IMR-90 (cell line): ENCODE measurements at regions not wholly inside any gene's neighbourhood (a gene's known extent, or its start where the extent isn't known, plus 50 kb on each side); places are given as distances from the start of the nearest gene placed in this dataset.

Experiments used
- ATAC-seq: fragments of 200-7000 bp; cut with Tn5 transposase; 2 replicates; pipeline ENCODE4 v1.9.1; 2020; ENCODE audit warnings: low read depth, mild to moderate bottlenecking, moderate library complexity
- BruUV-seq: library from RNA; stranded (reverse); fragments of 400-500 nt; replicated peaks from 2 replicates; lab custom pipeline; 2021; lab: Mats Ljungman, UMichigan
- CTCF ChIA-PET: fragments of 300-600 bp; formaldehyde crosslinking; extraction: SDS; loops from one replicate; lab custom pipeline; 2021; ENCODE audit warnings: antibody characterized with exemption; lab: Yijun Ruan, JAX
- POLR2A ChIA-PET: fragments of 300-600 bp; sonication (Branson Sonifier 250); formaldehyde crosslinking; loops from one replicate; lab custom pipeline; 2022; ENCODE audit warnings: antibody characterized with exemption; ENCODE audit not compliant: unreplicated experiment; lab: Charles Lee
- DNase-seq: peaks from one replicate; pipeline ENCODE4 v3.0.0; 2013
- H2AFZ ChIP-seq: replicated peaks from 2 replicates; pipeline ENCODE3; 2013; ENCODE audit warnings: low read length, mild to moderate bottlenecking; ENCODE audit not compliant: poor library complexity
- H2AK5ac ChIP-seq: 2 replicates; pipeline ENCODE4 v1.6.1; 2013; ENCODE audit warnings: low read depth, low read length, inconsistent platforms
- H2AK9ac ChIP-seq: replicated peaks from 2 replicates; pipeline ENCODE3; 2013; ENCODE audit warnings: mild to moderate bottlenecking, low read depth, low read length, moderate library complexity; ENCODE audit not compliant: poor library complexity
- H2BK120ac ChIP-seq: 2 replicates; pipeline ENCODE4 v1.6.1; 2013; ENCODE audit warnings: low read depth, low read length, inconsistent platforms
- H2BK15ac ChIP-seq: 3 replicates; pipeline ENCODE4 v1.6.1; 2013; ENCODE audit warnings: low read depth, low read length, inconsistent platforms
- H2BK20ac ChIP-seq: 2 replicates; pipeline ENCODE4 v1.6.1; 2013; ENCODE audit warnings: low read depth, mild to moderate bottlenecking, inconsistent platforms, low read length, moderate library complexity
- H2BK5ac ChIP-seq: 2 replicates; pipeline ENCODE4 v1.6.1; 2013; ENCODE audit warnings: mild to moderate bottlenecking, low read depth, low read length, inconsistent platforms; ENCODE audit not compliant: poor library complexity, severe bottlenecking
- H3K14ac ChIP-seq: replicated peaks from 2 replicates; pipeline ENCODE4 v1.6.1; 2013; ENCODE audit warnings: low read depth, low read length, inconsistent platforms
- H3K18ac ChIP-seq: 2 replicates; pipeline ENCODE4 v1.6.1; 2013; ENCODE audit warnings: low read depth, low read length, control low read depth
- H3K23ac ChIP-seq: 2 replicates; pipeline ENCODE4 v1.6.1; 2013; ENCODE audit warnings: low read depth, low read length, inconsistent platforms
- H3K27ac ChIP-seq: 2 replicates; pipeline ENCODE4 v1.5.1; 2013; ENCODE audit warnings: mild to moderate bottlenecking, control low read depth, low read length; ENCODE audit not compliant: insufficient read depth
- H3K27me3 ChIP-seq: 2 replicates; pipeline ENCODE4 v1.6.1; 2013; ENCODE audit warnings: low read length; ENCODE audit not compliant: control insufficient read depth, insufficient read depth
- H3K36me3 ChIP-seq: 2 replicates; pipeline ENCODE4 v1.6.1; 2013; ENCODE audit warnings: low read length, mixed read lengths; ENCODE audit not compliant: control insufficient read depth, insufficient read depth
- H3K4ac ChIP-seq: 2 replicates; pipeline ENCODE4 v1.6.1; 2013; ENCODE audit warnings: low read depth, low read length, inconsistent platforms
- H3K4me1 ChIP-seq: 2 replicates; pipeline ENCODE4 v1.6.1; 2013; ENCODE audit warnings: low read length, mixed read lengths; ENCODE audit not compliant: control insufficient read depth, insufficient read depth
- H3K4me2 ChIP-seq: 2 replicates; pipeline ENCODE4 v1.6.1; 2013; ENCODE audit warnings: low read depth, mild to moderate bottlenecking, control low read depth, low read length, moderate library complexity
- H3K4me3 ChIP-seq: 2 replicates; pipeline ENCODE4 v1.5.1; 2013; ENCODE audit warnings: low read depth, mild to moderate bottlenecking, control low read depth, low read length, moderate library complexity; ENCODE audit not compliant: insufficient read depth
- H3K56ac ChIP-seq: 2 replicates; pipeline ENCODE4 v1.6.1; 2013; ENCODE audit warnings: low read length, inconsistent platforms; ENCODE audit not compliant: insufficient read depth; ENCODE audit errors: extremely low read depth
- H3K79me1 ChIP-seq, 2 experiments: 2 replicates each; pipeline ENCODE4 v1.6.1; 2013; ENCODE audit warnings: low read length in 2 of 2, inconsistent platforms in 1 of 2, low read depth in 1 of 2
- H3K9ac ChIP-seq: 2 replicates; pipeline ENCODE4 v1.6.1; 2013; ENCODE audit warnings: low read depth, low read length, control low read depth
- H3K9me1 ChIP-seq: 2 replicates; pipeline ENCODE4 v1.6.1; 2013; ENCODE audit warnings: low read length, inconsistent platforms; ENCODE audit not compliant: insufficient read depth
- H3K9me3 ChIP-seq: 2 replicates; pipeline ENCODE4 v1.6.1; 2013; ENCODE audit warnings: low read length; ENCODE audit not compliant: control insufficient read depth, insufficient read depth
- H4K20me1 ChIP-seq: 2 replicates; pipeline ENCODE4 v1.6.1; 2013; ENCODE audit warnings: low read length, inconsistent platforms; ENCODE audit not compliant: insufficient read depth
- H4K5ac ChIP-seq: 2 replicates; pipeline ENCODE4 v1.6.1; 2013; ENCODE audit warnings: mild to moderate bottlenecking, low read depth, low read length, control low read depth
- H4K8ac ChIP-seq, 2 experiments: 2 replicates each; pipeline ENCODE4 v1.6.1; 2013; ENCODE audit warnings: low read depth in 2 of 2, low read length in 2 of 2, control low read depth in 1 of 2, inconsistent platforms in 1 of 2
- H4K91ac ChIP-seq: 2 replicates; pipeline ENCODE4 v1.6.1; 2013; ENCODE audit warnings: low read depth, low read length, inconsistent platforms; ENCODE audit not compliant: insufficient read depth
- CTCF ChIP-seq: conservative IDR thresholded peaks from 2 replicates; pipeline ENCODE4 v1.5.1; 2012; ENCODE audit warnings: mild to moderate bottlenecking, low read depth, low read length, improper control_type of control experiment
- MXI1 ChIP-seq: IDR thresholded peaks from 2 replicates; pipeline ENCODE4 v1.6.1; 2012; ENCODE audit warnings: low read depth, mild to moderate bottlenecking, low read length, moderate library complexity, borderline replicate concordance
- NFE2L2 ChIP-seq: fragments of 150-350 bp; IDR thresholded peaks from 2 replicates; pipeline ENCODE4 v1.6.1; 2016; ENCODE audit warnings: low read depth, mild to moderate bottlenecking, low read length
- RCOR1 ChIP-seq: IDR thresholded peaks from 2 replicates; pipeline ENCODE4 v1.6.1; 2012; ENCODE audit warnings: mild to moderate bottlenecking, low read length, improper control_type of control experiment; ENCODE audit not compliant: insufficient replicate concordance
- RFX5 ChIP-seq: IDR thresholded peaks from 2 replicates; pipeline ENCODE4 v1.8.0; 2012; ENCODE audit warnings: low read depth, mild to moderate bottlenecking, low read length, moderate library complexity
- dilution Hi-C: fragments of 300-500 bp; cut with HindIII; formaldehyde crosslinking; loops from one replicate; pipeline ENCODE4 v1.14.3; 2018; ENCODE audit warnings: low sequenced_read_pairs; ENCODE audit not compliant: unreplicated experiment
- in situ Hi-C: fragments of 300-500 bp; cut with MboI; formaldehyde crosslinking; loops from 3 replicates; pipeline ENCODE4 v1.14.3; 2019; ENCODE audit warnings: low sequenced_read_pairs, inconsistent platforms, mixed read lengths
- intact Hi-C: fragments of 100-400 bp; cut with micrococcal nuclease; formaldehyde crosslinking; loops from 2 replicates; pipeline ENCODE4 v1.10.0; 2022

DNA sequence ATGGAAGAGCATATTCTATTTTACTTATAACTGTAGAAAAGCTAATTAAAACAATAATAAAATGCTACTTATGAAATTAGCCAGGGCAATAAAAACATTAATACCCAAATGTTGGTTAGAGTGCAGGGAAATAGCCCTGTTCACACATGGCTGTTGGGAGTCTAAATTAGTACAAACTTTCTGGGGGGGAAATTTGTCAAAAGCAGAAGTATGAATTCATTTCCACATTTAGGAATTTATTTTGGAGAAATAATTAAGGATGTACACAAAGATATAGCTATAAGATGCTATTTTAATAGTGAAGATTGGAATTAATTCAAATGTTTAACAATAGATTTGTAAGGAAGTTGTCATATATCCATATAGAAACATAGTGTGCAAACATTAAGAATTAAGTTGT is 190.5 kb downstream of the SEC61B start:
- Histone ChIP-seq H2AFZ (no peak overlapping the region), H2BK120ac (no peak overlapping the region), H2BK15ac (no peak overlapping the region), H3K27ac (no peak overlapping the region), H3K4me3 (no peak overlapping the region), H2AK5ac (no peak overlapping the region), H3K56ac (no peak overlapping the region), H4K5ac (no peak overlapping the region), H4K20me1 (no peaks in the 10 kb centered on the region), H4K8ac (no peak overlapping the region), H4K91ac (no peak overlapping the region), H3K4me1 (peaks cover 3% of the 10 kb centered on the region), H3K14ac (no peak overlapping the region), H3K23ac (no peak overlapping the region), H3K4me2 (no peak overlapping the region), H3K9ac (no peak overlapping the region), H3K9me3 (no peaks in the 10 kb centered on the region), H3K36me3 (no peaks in the 10 kb centered on the region), H2BK5ac (no peak overlapping the region), H3K4ac (no peak overlapping the region), H3K18ac (no peak overlapping the region), H3K79me1 (no peaks in the 10 kb centered on the region), H2AK9ac (no peak overlapping the region), H2BK20ac (no peak overlapping the region), H3K27me3 (no peaks in the 10 kb centered on the region), H3K9me1 (0 out of 2 replicates have a peak, but pooled peaks cover 3% of the 10 kb centered on the region)
- dilution Hi-C loops (no loop called here), in situ Hi-C loops (no loop called here), intact Hi-C loops (no loop called here)
- BruUV-seq, result no TSS peak
- CTCF ChIA-PET, result no interaction called here
- DNase-seq (no peak), ATAC-seq (no peak)
- POLR2A ChIA-PET, result no interaction called here
- TF ChIP-seq NFE2L2 (no peak), MXI1 (no peak), RFX5 (no peak), CTCF (no peak), RCOR1 (no peak)
